Body of pancreas (tissue), 4 donors: ENCODE measurements at regions not wholly inside any gene's neighbourhood (a gene's known extent, or its start where the extent isn't known, plus 50 kb on each side); places are given as distances from the start of the nearest gene placed in this dataset.

Experiments used
- ATAC-seq: fragments of 150-250 bp; one replicate; pipeline ENCODE4 v1.9.1; 2016
- DNase-seq, 4 donors: peaks; one replicate each; pipeline ENCODE4 v3.0.0-alpha.2; 2019
- H3K27ac ChIP-seq, 4 donors: fragments of 200-600 bp; sonication (generic); 1 replicate in 3 of 4; 2 replicates in 1 of 4; pipeline versions ENCODE4 v1.5.1 to v1.6.1; 2016 to 2019; ENCODE audit warnings: mild to moderate bottlenecking in 1 of 4, mixed read lengths in 1 of 4, moderate library complexity in 1 of 4
- H3K27me3 ChIP-seq, 2 donors: fragments of 200-600 bp; sonication (generic); one replicate each; pipeline ENCODE4 v1.6.0; 2016; ENCODE audit warnings: mild to moderate bottlenecking in 1 of 2
- H3K36me3 ChIP-seq, 2 donors: fragments of 200-600 bp; sonication (generic); replicated peaks in 1 of 2; 2 replicates each; pipeline ENCODE4 v1.5.1; 2016; ENCODE audit warnings: low read depth in 2 of 2; ENCODE audit not compliant: insufficient read depth in 1 of 2
- H3K4me1 ChIP-seq: fragments of 200-600 bp; sonication (generic); one replicate; pipeline ENCODE4 v1.6.0; 2016
- H3K4me3 ChIP-seq, 2 donors: fragments of 200-600 bp; sonication (generic); 1 replicate in 1 of 2; 2 replicates in 1 of 2; pipeline ENCODE4 v1.5.1; 2016 to 2019
- H3K9me3 ChIP-seq, 3 donors: fragments of 200-600 bp; sonication (generic); 1 replicate in 2 of 3; 2 replicates in 1 of 3; pipeline ENCODE4 v1.5.1; 2016
- POLR2A ChIP-seq, 3 donors: fragments of 450-650 bp; IDR thresholded peaks; one replicate each; pipeline ENCODE4 v1.6.1; 2016; ENCODE audit warnings: antibody characterized with exemption in 3 of 3, mild to moderate bottlenecking in 2 of 3
- WGBS, 2 donors: methylation state at CpG; one replicate each; pipeline ENCODE4 v1.1.5; 2017; 5-methylcytosine and 5-hydroxymethylcytosine counted together
- intact Hi-C: fragments of 100-400 bp; cut with DNase I; formaldehyde crosslinking; loops from one replicate; pipeline ENCODE4 v1.15.1; 2023
- TF ChIP-seq, protein P1 (sequence below), 7 experiments: fragments of 450-650 bp in 4 of 7; fragments of 200-600 bp in 3 of 7; sonication (generic) in 3 of 7; IDR thresholded peaks; one replicate each; pipeline ENCODE4 v1.5.1; 2016 to 2019; ENCODE audit warnings: antibody characterized with exemption in 7 of 7

DNA sequence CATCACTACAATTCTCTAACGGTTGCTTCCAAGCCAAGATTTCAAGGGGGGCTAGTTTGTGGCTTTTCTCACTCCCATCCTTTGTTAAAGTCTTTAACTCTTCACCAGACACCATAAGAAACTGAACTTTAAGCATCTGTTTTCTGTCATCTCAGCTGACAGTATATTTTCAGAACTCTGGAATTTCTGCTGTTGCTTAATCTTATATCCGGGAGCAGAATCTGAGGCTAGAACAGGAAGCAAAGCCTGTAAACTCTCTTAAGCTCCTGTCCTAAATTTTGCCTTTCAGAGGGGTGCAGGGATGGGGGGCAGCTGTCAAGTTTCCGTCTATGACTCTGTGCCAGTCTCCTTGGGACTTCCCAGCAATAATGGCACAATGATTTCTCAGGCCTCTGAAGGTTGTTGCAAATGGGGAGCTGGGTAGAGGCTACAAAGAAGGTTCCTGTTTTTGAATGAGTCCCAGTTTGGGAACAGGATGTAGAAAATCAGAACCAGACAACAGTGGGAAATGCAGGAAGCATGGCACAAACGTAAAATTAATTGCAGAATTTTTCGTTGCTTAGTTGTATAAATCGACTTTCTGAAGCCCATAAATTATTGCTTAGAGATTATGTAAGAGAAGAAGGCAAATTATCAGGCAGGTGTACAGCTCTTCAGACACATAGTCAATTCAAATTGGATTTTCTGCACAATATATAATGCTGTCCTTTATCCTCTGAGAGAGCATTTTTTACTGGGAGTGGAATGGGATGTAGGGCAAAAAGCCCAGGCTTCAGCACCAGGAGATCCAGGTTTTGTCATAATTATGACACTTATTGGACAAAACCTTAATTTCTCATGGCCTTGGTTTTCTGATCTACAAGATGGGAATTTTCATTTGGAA is 430.9 kb downstream of the DMAC1 start:
- peak; percentile 52 for ATAC-seq
- WGBS, 2 donors: 23 to 28% methylated on average over 6 of the region's 6 CpGs
- peak overlapping the region in 2 of 4 donors; percentile 10 to 68 for H3K27ac ChIP-seq

DNA sequence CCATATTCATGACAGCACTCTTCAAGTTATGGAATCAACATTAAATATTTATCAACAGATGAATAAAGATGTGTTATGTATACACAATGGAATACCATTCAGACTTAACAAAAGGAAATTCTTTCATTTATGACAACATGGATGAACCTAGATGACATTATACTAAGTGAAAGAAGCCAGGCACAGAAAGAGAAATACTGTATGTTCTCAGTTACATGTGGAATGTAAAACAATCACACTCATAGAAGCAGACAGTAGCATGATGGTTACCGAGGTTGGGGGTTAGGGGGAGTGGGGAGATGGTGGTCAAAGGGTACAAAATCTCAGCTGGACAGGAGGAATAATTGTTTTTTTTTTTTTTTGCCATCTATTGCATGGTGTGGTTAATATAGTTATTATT is 431.9 kb downstream of the DMAC1 start:
- 61 to 72% methylated on average over 1 of the region's 1 CpG for WGBS, 2 donors
- H3K4me1 ChIP-seq: no peaks in the 10 kb centered on the region
- H3K9me3 ChIP-seq: no peaks in the 10 kb centered on the region
- no peak overlapping the region for H3K27ac ChIP-seq
- intact Hi-C loops: no loop called here
- no peaks in the 10 kb centered on the region for H3K27me3 ChIP-seq
- H3K4me3 ChIP-seq: no peak overlapping the region
- H3K36me3 ChIP-seq: no peaks in the 10 kb centered on the region
- DNase-seq (no peak), ATAC-seq (no peak)
- no peak for TF ChIP-seq POLR2A (IDR thresholded peaks at IDR 0.05)
- TF ChIP-seq, protein P1, sequence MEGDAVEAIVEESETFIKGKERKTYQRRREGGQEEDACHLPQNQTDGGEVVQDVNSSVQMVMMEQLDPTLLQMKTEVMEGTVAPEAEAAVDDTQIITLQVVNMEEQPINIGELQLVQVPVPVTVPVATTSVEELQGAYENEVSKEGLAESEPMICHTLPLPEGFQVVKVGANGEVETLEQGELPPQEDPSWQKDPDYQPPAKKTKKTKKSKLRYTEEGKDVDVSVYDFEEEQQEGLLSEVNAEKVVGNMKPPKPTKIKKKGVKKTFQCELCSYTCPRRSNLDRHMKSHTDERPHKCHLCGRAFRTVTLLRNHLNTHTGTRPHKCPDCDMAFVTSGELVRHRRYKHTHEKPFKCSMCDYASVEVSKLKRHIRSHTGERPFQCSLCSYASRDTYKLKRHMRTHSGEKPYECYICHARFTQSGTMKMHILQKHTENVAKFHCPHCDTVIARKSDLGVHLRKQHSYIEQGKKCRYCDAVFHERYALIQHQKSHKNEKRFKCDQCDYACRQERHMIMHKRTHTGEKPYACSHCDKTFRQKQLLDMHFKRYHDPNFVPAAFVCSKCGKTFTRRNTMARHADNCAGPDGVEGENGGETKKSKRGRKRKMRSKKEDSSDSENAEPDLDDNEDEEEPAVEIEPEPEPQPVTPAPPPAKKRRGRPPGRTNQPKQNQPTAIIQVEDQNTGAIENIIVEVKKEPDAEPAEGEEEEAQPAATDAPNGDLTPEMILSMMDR (IDR thresholded peaks at IDR 0.05): no peak

More for the DNA sequence above, 430.9 kb downstream of the DMAC1 start:
- Histone ChIP-seq H3K9me3 (no peaks in the 10 kb centered on the region), H3K27me3 (no peaks in the 10 kb centered on the region), H3K4me3 (no peak overlapping the region), H3K36me3 (no peaks in the 10 kb centered on the region), H3K4me1 (no peaks in the 10 kb centered on the region)
- peak in 1 of 4 donors; percentile 3 for DNase-seq
- intact Hi-C loops: no loop called here
- TF ChIP-seq POLR2A (IDR thresholded peaks at IDR 0.05): no peak
- TF ChIP-seq, protein P1 (IDR thresholded peaks at IDR 0.05): no peak

DNA sequence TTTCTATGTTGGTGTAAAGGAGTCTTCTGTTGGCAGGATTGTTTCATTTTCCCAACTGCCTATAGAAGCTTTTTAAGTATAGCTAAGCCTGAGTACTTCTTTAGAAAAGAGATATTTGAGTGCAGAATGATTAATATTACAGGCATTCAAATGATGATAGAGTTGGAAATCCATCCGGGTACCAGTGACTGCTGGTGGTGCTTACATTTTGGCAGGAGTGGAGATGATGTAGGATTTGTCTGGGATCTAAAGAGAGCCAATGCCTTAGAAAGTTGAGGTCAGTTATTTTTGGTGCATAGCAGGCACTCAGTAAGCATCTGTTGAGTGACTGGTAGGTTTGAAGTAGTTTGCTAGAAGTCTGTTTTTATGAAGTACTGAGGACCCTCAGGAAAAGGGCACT is 433.5 kb downstream of the DMAC1 start:
- intact Hi-C loops: no loop called here
- no peaks in the 10 kb centered on the region for H3K27me3 ChIP-seq
- H3K27ac ChIP-seq: no peak overlapping the region
- no peak overlapping the region for H3K4me3 ChIP-seq
- no peaks in the 10 kb centered on the region for H3K9me3 ChIP-seq
- DNase-seq (no peak), ATAC-seq (no peak)
- TF ChIP-seq POLR2A (IDR thresholded peaks at IDR 0.05): no peak
- TF ChIP-seq, protein P1 (IDR thresholded peaks at IDR 0.05): no peak
- H3K4me1 ChIP-seq: no peaks in the 10 kb centered on the region
- no peaks in the 10 kb centered on the region for H3K36me3 ChIP-seq
- 27 to 80% methylated on average over 1 of the region's 1 CpG for WGBS, 2 donors

DNA sequence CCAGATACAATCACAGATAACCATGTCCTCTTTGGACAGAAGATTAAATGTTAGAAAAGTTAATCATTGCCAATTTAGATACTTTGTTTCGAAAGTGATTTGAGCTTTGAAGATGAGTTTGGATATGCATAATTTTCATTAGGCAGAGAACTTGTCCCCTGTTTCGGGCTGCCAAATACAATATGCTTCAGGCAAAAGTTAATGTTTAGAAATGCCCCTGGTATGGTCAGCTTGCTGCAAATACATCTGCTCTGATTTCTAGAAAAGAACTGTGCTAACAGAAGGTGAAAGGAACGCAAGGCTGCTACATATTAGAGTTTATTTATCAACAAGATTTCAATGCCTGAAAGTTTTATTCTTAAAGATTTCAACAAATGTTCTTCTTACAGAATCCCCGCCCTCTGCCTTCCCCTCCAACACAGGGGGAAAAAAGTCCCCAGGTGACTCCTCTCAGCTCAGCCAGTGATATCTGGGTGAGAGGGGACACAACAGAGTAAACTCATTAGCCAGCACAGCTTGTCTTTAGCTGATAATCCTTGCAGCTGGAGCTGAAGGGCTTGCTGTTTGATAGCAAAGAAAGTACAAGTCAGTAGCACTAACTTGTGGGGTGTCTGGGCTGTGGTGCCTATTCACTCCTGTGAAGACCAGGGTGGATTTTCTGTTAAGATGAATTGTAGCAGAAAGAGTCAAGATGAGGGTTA is 435.7 kb downstream of the DMAC1 start:
- Histone ChIP-seq H3K36me3 (no peaks in the 10 kb centered on the region), H3K27me3 (no peaks in the 10 kb centered on the region), H3K9me3 (no peaks in the 10 kb centered on the region), H3K4me1 (no peaks in the 10 kb centered on the region), H3K27ac (no peak overlapping the region), H3K4me3 (no peak overlapping the region)
- TF ChIP-seq, protein P1 (IDR thresholded peaks at IDR 0.05): no peak
- TF ChIP-seq POLR2A (IDR thresholded peaks at IDR 0.05): no peak
- intact Hi-C loops: no loop called here
- DNase-seq: no peak
- no peak for ATAC-seq
- 35 to 39% methylated on average over 4 of the region's 4 CpGs for WGBS, 2 donors
